Skeletal muscle tissue (tissue), 3 donors: ENCODE measurements at regions not wholly inside any gene's neighbourhood (a gene's known extent, or its start where the extent isn't known, plus 50 kb on each side); places are given as distances from the start of the nearest gene placed in this dataset.

Source experiments
- H3K27ac ChIP-seq: one replicate; pipeline ENCODE4 v1.7.0; 2013; ENCODE audit warnings: mild to moderate bottlenecking, low read depth, low read length, inconsistent platforms
- H3K27me3 ChIP-seq, 3 donors: one replicate each; pipeline ENCODE4 v1.7.0; 2013; ENCODE audit warnings: low read length in 3 of 3; ENCODE audit not compliant: control insufficient read depth in 3 of 3, insufficient read depth in 3 of 3
- H3K36me3 ChIP-seq, 3 donors: one replicate each; pipeline ENCODE4 v1.7.0; 2013; ENCODE audit warnings: low read length in 3 of 3; ENCODE audit not compliant: control insufficient read depth in 3 of 3, insufficient read depth in 3 of 3
- H3K4me1 ChIP-seq, 3 donors: one replicate each; pipeline ENCODE4 v1.7.0; 2013; ENCODE audit warnings: low read length in 3 of 3, mild to moderate bottlenecking in 3 of 3; ENCODE audit not compliant: control insufficient read depth in 3 of 3, insufficient read depth in 3 of 3
- H3K4me3 ChIP-seq, 3 donors: one replicate each; pipeline ENCODE4 v1.7.0; 2013; ENCODE audit warnings: low read length in 3 of 3
- H3K9ac ChIP-seq, 3 donors: one replicate each; pipeline ENCODE4 v1.7.0; 2013; ENCODE audit warnings: low read length in 3 of 3, mild to moderate bottlenecking in 3 of 3, moderate library complexity in 2 of 3, low read depth in 1 of 3
- H3K9me3 ChIP-seq, 3 donors: one replicate each; pipeline ENCODE4 v1.7.0; 2013; ENCODE audit warnings: low read length in 3 of 3; ENCODE audit not compliant: control insufficient read depth in 3 of 3
- donor health status: Osteomylitis.

DNA sequence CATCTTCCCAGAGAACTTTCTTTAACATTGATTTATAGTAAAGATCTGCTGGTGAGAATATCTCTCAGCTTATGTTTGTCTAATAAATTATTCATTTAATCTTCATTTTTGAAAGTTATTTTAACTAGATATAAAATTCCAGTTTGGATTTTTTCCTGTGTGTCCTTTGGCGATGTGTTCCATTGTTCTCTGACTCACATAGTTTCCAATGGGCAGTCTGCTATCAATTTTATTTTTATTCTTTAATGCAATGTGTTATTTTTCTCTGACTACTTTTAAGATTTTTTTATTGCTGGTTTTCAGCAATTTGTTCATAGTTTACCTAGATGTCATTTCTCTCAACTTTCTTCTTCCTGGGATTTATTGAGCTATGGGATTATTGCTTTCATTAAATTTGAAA is 325.2 kb upstream of the POGK start:
- no peaks in the 10 kb centered on the region for H3K4me1 ChIP-seq
- no peaks in the 10 kb centered on the region for H3K36me3 ChIP-seq
- H3K9me3 ChIP-seq = peaks cover 0 to 3% (median 2%) of the 10 kb centered on the region in 3 donors
- H3K27ac ChIP-seq = no peak overlapping the region
- no peak overlapping the region for H3K4me3 ChIP-seq
- H3K27me3 ChIP-seq = no peaks in the 10 kb centered on the region
- no peak overlapping the region for H3K9ac ChIP-seq

- Histone ChIP-seq H3K36me3 (no peaks in the 10 kb centered on the region), H3K9ac (no peak overlapping the region), H3K27ac (no peak overlapping the region), H3K4me3 (no peak overlapping the region), H3K9me3 (no peaks in the 10 kb centered on the region), H3K27me3 (no peaks in the 10 kb centered on the region), H3K4me1 (no peaks in the 10 kb centered on the region)
Measured at GRCh38 chr1:166527752-166528151, 311.5 kb upstream of the POGK start.

GRCh38 chr1:166538646-166539045 is 300.6 kb upstream of the POGK start:
- Histone ChIP-seq H3K9me3 (no peaks in the 10 kb centered on the region), H3K27ac (no peak overlapping the region), H3K27me3 (no peaks in the 10 kb centered on the region), H3K9ac (no peak overlapping the region), H3K4me3 (no peak overlapping the region), H3K4me1 (no peaks in the 10 kb centered on the region), H3K36me3 (no peaks in the 10 kb centered on the region)

DNA sequence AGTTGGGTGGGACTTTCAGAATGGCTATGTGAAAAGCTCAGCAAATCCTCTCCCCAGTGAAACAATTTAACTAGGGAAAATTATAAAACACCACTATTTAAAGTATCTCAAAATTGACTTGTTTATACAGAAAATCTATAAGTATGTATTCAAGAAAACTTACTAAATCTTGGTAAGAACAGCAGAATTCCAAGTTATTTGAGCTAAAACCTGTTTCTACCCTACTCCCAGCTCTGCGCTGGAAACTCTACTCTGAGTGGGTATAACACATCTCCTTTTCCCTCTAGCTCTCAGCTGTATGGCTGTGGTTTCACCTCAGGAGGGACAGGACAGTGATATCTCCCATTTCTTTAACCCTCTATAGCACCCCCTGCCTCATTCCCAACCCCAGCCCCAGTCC is 295.2 kb upstream of the POGK start:
- Histone ChIP-seq H3K36me3 (no peaks in the 10 kb centered on the region), H3K9me3 (no peaks in the 10 kb centered on the region), H3K4me1 (no peaks in the 10 kb centered on the region), H3K27ac (no peak overlapping the region), H3K9ac (no peak overlapping the region), H3K27me3 (no peaks in the 10 kb centered on the region), H3K4me3 (no peak overlapping the region)

DNA sequence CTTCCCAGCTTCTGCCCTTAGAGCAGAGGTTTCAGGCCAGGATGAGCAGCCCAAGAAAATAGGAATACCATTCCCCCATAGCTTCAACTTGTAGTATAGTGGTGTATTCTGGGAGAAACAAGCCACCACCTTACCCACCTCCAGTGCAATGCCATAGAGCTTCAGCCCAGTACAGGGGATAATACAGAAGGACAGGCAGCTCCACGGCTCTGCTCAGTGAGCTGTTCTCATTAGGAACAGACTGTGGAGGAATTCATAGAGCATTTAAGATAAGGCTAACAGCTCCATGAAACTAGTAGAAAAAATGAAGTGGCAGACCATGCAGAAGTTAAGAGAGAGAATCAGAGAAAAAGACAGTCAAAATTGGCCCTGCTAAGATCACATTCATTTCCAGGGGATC is 294.7 kb upstream of the POGK start:
- no peak overlapping the region for H3K27ac ChIP-seq
- no peak overlapping the region for H3K9ac ChIP-seq
- no peaks in the 10 kb centered on the region for H3K9me3 ChIP-seq
- no peaks in the 10 kb centered on the region for H3K36me3 ChIP-seq
- no peak overlapping the region for H3K4me3 ChIP-seq
- H3K4me1 ChIP-seq = no peaks in the 10 kb centered on the region
- no peaks in the 10 kb centered on the region for H3K27me3 ChIP-seq

- Histone ChIP-seq H3K27ac (no peak overlapping the region), H3K9ac (no peak overlapping the region), H3K9me3 (no peaks in the 10 kb centered on the region), H3K4me3 (no peak overlapping the region), H3K27me3 (no peaks in the 10 kb centered on the region), H3K36me3 (no peaks in the 10 kb centered on the region), H3K4me1 (no peaks in the 10 kb centered on the region)
Measured at GRCh38 chr1:166552706-166553105, 286.6 kb upstream of the POGK start.

GRCh38 chr1:166570954-166571353 is 268.3 kb upstream of the POGK start:
- Histone ChIP-seq H3K4me3 (no peak overlapping the region), H3K27ac (no peak overlapping the region), H3K9me3 (no peaks in the 10 kb centered on the region), H3K9ac (no peak overlapping the region), H3K27me3 (no peaks in the 10 kb centered on the region), H3K4me1 (no peaks in the 10 kb centered on the region), H3K36me3 (no peaks in the 10 kb centered on the region)

DNA sequence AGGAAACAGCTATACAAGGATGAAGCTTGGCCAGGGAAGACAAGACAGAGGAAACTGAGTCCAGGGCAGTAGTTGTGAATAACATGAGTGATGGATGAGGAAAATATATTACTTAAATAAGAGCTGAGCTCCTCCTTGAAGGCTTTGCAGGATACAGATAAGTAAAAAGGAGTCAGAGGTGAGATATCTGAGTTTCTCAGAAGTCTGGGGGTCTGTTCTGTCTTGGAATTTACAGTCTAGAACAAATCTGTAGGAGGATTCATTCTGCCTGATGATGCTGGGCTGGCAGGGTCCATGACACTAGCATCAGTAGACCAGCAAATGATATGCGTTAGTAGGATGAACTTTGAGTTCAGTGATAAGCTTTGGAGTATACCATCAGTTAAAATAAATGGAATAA is 266.1 kb upstream of the POGK start:
- Histone ChIP-seq H3K36me3 (no peaks in the 10 kb centered on the region), H3K27ac (no peak overlapping the region), H3K9ac (no peak overlapping the region), H3K4me1 (no peaks in the 10 kb centered on the region), H3K9me3 (no peaks in the 10 kb centered on the region), H3K4me3 (no peak overlapping the region), H3K27me3 (no peaks in the 10 kb centered on the region)

DNA sequence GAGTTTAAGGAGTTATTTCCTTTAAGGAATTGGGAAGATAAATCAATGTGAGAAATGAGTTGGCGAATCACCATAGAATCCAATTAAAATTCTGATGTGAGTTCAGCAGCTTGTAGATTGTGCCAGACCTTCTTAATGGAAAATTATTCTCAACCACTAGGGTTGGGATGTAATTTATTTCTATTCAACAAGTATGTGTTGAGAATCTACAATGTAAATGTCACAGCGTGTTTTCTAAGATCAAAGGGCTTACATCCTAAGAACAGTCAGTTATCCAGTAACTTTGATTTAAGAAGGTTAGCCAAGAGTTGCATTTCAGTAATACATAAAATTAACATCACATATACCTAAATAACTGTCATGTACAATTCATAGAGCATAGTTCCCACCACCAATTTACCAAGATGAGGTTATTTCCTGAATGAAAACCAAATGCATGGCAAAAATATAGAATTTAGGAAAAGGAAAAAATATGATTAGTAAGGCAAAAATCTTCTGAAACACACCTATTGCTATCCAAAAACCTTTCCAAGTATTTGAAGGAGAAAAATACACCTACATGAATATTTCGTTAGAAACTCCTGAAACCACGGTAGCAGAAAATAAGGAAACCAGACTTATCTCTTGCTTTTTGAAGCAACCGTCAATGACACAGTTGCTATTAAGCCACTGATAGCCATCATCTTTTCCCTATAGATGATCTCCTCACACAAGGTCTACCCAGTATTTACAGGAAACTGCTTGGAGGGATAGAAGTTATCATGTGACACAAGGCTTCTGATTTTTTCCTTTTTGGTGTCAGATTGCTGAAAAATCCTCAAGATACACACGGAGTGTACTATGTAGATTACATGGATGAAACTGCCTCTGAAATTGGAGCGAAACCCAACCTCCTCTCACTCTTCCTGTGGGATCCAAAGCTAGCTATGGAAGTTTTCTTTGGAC is 259.4 kb upstream of the POGK start:
- Histone ChIP-seq H3K36me3 (no peaks in the 10 kb centered on the region), H3K27me3 (peaks cover 0 to 4% (median 0%) of the 10 kb centered on the region in 3 donors), H3K27ac (no peak overlapping the region), H3K4me3 (no peak overlapping the region), H3K4me1 (no peaks in the 10 kb centered on the region), H3K9ac (no peak overlapping the region), H3K9me3 (no peaks in the 10 kb centered on the region)

DNA sequence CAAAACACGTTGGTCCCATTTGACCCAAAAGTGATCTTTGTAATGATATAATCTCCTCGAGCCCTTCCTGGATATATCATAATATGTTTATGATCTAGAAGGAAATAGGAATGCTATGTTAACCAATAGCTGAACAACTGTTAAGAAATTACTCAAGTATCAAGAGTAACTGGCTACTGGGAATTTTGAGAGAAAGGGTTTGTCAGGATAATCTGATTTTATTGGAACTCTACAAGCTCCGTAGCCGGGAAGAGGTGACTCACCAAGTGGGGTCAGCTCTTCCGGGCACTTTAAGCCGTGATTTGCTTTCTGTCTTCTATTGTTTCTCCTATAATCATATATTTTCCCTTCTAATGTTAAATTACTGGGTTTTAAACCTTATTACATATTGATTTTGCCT is 250.5 kb upstream of the POGK start:
- Histone ChIP-seq H3K27ac (no peak overlapping the region), H3K36me3 (no peaks in the 10 kb centered on the region), H3K9ac (no peak overlapping the region), H3K4me1 (no peaks in the 10 kb centered on the region), H3K4me3 (no peak overlapping the region), H3K27me3 (no peaks in the 10 kb centered on the region), H3K9me3 (no peaks in the 10 kb centered on the region)
